ENCODE measurements at regions not wholly inside any gene's neighbourhood (a gene's known extent, or its start where the extent isn't known, plus 50 kb on each side); places are given as distances from the start of the nearest gene placed in this dataset.

DNA sequence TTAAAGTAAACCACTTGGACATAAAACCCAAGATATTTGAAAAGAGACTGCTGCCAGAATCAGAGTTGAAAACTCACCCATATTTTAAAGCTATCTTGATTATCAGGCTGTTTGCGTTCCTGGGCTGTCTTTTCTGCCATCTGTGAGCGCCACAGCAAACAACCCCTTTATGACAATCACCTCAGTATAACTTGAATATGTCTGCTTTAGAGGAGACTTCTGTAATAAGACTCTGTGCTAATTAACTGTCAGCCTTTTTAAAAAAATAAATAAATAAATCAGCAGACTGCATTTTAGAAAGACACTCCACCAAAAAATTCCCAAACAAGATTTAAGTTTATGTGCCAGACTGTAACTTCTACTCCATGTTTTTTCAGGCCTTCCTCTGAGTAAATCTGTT, 375.7 kb upstream of the CCNH start:
- DNase-seq: no peak

DNA sequence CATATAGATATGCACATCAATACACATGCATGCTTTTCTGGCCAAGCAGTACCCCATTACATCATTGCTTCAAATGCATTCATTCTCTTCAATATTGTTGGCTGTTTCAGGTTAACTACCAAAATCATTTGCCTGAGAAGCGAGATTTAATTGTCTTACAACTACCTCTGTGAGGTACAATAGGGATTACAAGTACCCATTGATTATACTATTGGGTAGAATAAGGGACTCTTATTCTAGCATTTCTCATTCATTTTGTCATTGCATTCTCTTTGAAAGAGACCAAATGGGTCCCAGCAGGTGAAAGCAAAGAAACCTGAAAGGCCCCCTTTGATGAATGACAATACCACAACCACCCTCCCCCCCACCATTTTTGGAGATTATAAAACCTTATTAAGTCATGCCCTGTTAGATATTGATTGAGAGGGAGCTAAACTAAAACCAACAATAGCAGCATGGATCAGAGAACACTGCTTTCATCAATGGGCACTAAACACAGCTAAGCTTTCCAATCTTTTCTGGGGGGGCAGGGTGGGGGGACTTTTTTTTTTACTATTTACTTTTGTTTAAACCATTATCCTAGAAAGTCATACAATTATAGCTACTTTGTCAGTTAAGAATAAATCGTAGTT, 375.0 kb upstream of the CCNH start:
- Histone ChIP-seq H3K36me3 (ENCODE audit: control insufficient read depth in 1 of 2, insufficient read depth in 2 of 2, low read length in 2 of 2) (no peaks in the 10 kb centered on the region), H4K12ac (ENCODE audit: low read depth, low read length) (no peak overlapping the region), H4K91ac (ENCODE audit: low read depth, low read length) (no peak overlapping the region), H3K18ac (ENCODE audit: low read length) (no peak overlapping the region), H2BK120ac (ENCODE audit: insufficient read depth, low read length, poor library complexity) (no peak overlapping the region), H3K4me3 (ENCODE audit: low read depth, low read length) (no peak overlapping the region), H3K4ac (ENCODE audit: low read depth, low read length) (no peak overlapping the region), H3K79me1 (ENCODE audit: low read length) (no peaks in the 10 kb centered on the region), H3K4me1 (ENCODE audit: control insufficient read depth in 1 of 2, insufficient read depth in 2 of 2, low read length in 2 of 2) (no peaks in the 10 kb centered on the region), H2AK5ac (ENCODE audit: low read length) (no peak overlapping the region), H3K14ac (ENCODE audit: low read length) (no peak overlapping the region), H3K4me2 (ENCODE audit: low read length) (no peak overlapping the region), H2BK12ac (ENCODE audit: low read length) (no peak overlapping the region), H3K27me3 (ENCODE audit: insufficient read depth, low read length) (no peaks in the 10 kb centered on the region), H3K79me2 (ENCODE audit: control insufficient read depth, insufficient read depth, low read length, poor library complexity) (no peaks in the 10 kb centered on the region), H4K8ac (ENCODE audit: low read depth, low read length) (no peak overlapping the region), H2BK5ac (ENCODE audit: low read depth, low read length, poor library complexity) (no peak overlapping the region), H3K27ac (ENCODE audit: low read depth, low read length) (no peak overlapping the region), H3K23ac (ENCODE audit: low read length) (no peak overlapping the region), H2AFZ (ENCODE audit: insufficient read depth, low read length, poor library complexity) (no peak overlapping the region), H3K9ac (ENCODE audit: low read length) (no peak overlapping the region), H3K9me3 (ENCODE audit: insufficient read depth, low read depth, low read length) (no peaks in the 10 kb centered on the region)
- no CpG with 5 or more reads among the region's 2 CpGs for WGBS (ENCODE audit: extremely low coverage, insufficient coverage, insufficient read length)
- no peak for DNase-seq

More for the DNA sequence above, 375.7 kb upstream of the CCNH start:
- Histone ChIP-seq H3K79me2 (ENCODE audit: control insufficient read depth, insufficient read depth, low read length, poor library complexity) (no peaks in the 10 kb centered on the region), H3K27ac (ENCODE audit: low read depth, low read length) (no peak overlapping the region), H3K18ac (ENCODE audit: low read length) (no peak overlapping the region), H3K4ac (ENCODE audit: low read depth, low read length) (no peak overlapping the region), H4K91ac (ENCODE audit: low read depth, low read length) (no peak overlapping the region), H3K9ac (ENCODE audit: low read length) (no peak overlapping the region), H3K9me3 (ENCODE audit: insufficient read depth, low read depth, low read length) (no peaks in the 10 kb centered on the region), H2BK120ac (ENCODE audit: insufficient read depth, low read length, poor library complexity) (no peak overlapping the region), H3K36me3 (ENCODE audit: control insufficient read depth in 1 of 2, insufficient read depth in 2 of 2, low read length in 2 of 2) (no peaks in the 10 kb centered on the region), H3K23ac (ENCODE audit: low read length) (no peak overlapping the region), H4K12ac (ENCODE audit: low read depth, low read length) (no peak overlapping the region), H2AFZ (ENCODE audit: insufficient read depth, low read length, poor library complexity) (no peak overlapping the region), H3K27me3 (ENCODE audit: insufficient read depth, low read length) (no peaks in the 10 kb centered on the region), H3K14ac (ENCODE audit: low read length) (no peak overlapping the region), H2AK5ac (ENCODE audit: low read length) (no peak overlapping the region), H4K8ac (ENCODE audit: low read depth, low read length) (no peak overlapping the region), H3K79me1 (ENCODE audit: low read length) (no peaks in the 10 kb centered on the region), H2BK5ac (ENCODE audit: low read depth, low read length, poor library complexity) (no peak overlapping the region), H3K4me1 (ENCODE audit: control insufficient read depth in 1 of 2, insufficient read depth in 2 of 2, low read length in 2 of 2) (no peaks in the 10 kb centered on the region), H2BK12ac (ENCODE audit: low read length) (no peak overlapping the region), H3K4me3 (ENCODE audit: low read depth, low read length) (no peak overlapping the region), H3K4me2 (ENCODE audit: low read length) (no peak overlapping the region)
- WGBS (ENCODE audit: extremely low coverage, insufficient coverage, insufficient read length): no CpG with 5 or more reads among the region's 2 CpGs

DNA sequence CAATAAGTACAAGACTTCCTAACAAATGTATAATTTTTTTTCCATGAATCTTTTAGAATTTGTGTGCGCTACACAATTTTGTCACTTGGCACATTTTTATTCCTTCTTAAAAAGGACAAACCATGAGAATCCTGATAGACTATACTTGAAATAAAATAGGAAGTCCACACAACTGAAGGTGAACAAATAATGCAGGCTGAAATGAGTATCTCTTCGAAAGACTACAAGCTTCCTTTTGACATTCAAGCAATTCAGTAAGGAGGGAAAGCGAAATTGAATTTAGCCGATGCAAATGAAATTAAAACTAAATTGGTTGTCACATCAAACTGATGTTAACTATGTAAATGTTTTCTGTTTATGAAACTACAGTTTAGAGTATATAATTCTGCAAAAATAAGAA, 374.4 kb upstream of the CCNH start:
- H3K9ac ChIP-seq (ENCODE audit: low read length): no peak overlapping the region
- H3K27me3 ChIP-seq (ENCODE audit: insufficient read depth, low read length): no peaks in the 10 kb centered on the region
- no peak overlapping the region for H2AK5ac ChIP-seq (ENCODE audit: low read length)
- no peak overlapping the region for H3K4me2 ChIP-seq (ENCODE audit: low read length)
- no peak overlapping the region for H3K27ac ChIP-seq (ENCODE audit: low read depth, low read length)
- no peak for DNase-seq
- H3K9me3 ChIP-seq (ENCODE audit: insufficient read depth, low read depth, low read length): no peaks in the 10 kb centered on the region
- H3K4me1 ChIP-seq (ENCODE audit: control insufficient read depth in 1 of 2, insufficient read depth in 2 of 2, low read length in 2 of 2): no peaks in the 10 kb centered on the region
- no peak overlapping the region for H2BK12ac ChIP-seq (ENCODE audit: low read length)
- no peak overlapping the region for H3K14ac ChIP-seq (ENCODE audit: low read length)
- no peak overlapping the region for H3K18ac ChIP-seq (ENCODE audit: low read length)
- H4K8ac ChIP-seq (ENCODE audit: low read depth, low read length): no peak overlapping the region
- H3K36me3 ChIP-seq (ENCODE audit: control insufficient read depth in 1 of 2, insufficient read depth in 2 of 2, low read length in 2 of 2): no peaks in the 10 kb centered on the region
- H3K4ac ChIP-seq (ENCODE audit: low read depth, low read length): no peak overlapping the region
- no peak overlapping the region for H2BK5ac ChIP-seq (ENCODE audit: low read depth, low read length, poor library complexity)
- no peak overlapping the region for H2BK120ac ChIP-seq (ENCODE audit: insufficient read depth, low read length, poor library complexity)
- H4K12ac ChIP-seq (ENCODE audit: low read depth, low read length): no peak overlapping the region
- H3K4me3 ChIP-seq (ENCODE audit: low read depth, low read length): no peak overlapping the region
- H3K23ac ChIP-seq (ENCODE audit: low read length): no peak overlapping the region
- no peak overlapping the region for H4K91ac ChIP-seq (ENCODE audit: low read depth, low read length)
- no CpG with 5 or more reads among the region's 4 CpGs for WGBS (ENCODE audit: extremely low coverage, insufficient coverage, insufficient read length)
- no peaks in the 10 kb centered on the region for H3K79me2 ChIP-seq (ENCODE audit: control insufficient read depth, insufficient read depth, low read length, poor library complexity)
- H2AFZ ChIP-seq (ENCODE audit: insufficient read depth, low read length, poor library complexity): no peak overlapping the region
- no peaks in the 10 kb centered on the region for H3K79me1 ChIP-seq (ENCODE audit: low read length)

DNA sequence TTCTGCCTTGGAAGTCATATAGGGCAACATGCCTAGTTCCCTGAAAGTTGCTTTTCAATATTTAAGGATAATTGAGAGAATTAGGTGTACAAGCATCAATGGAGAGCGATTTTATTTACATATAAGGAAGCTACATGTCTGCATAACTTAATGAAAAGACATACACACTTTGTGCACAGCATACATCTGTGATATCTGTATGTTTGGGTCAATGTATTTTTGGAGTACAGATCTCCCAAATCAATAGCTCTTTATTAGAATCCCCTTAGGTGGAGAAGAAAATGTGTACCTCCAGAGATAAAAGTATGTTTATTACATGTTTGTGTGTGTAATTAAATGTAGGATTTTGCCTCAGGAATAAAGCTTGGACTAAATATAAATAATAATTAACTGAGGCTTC, 373.7 kb upstream of the CCNH start:
- no peak overlapping the region for H3K9ac ChIP-seq (ENCODE audit: low read length)
- no peak overlapping the region for H2AK5ac ChIP-seq (ENCODE audit: low read length)
- no peaks in the 10 kb centered on the region for H3K79me1 ChIP-seq (ENCODE audit: low read length)
- H2BK12ac ChIP-seq (ENCODE audit: low read length): no peak overlapping the region
- H3K4ac ChIP-seq (ENCODE audit: low read depth, low read length): no peak overlapping the region
- no peaks in the 10 kb centered on the region for H3K4me1 ChIP-seq (ENCODE audit: control insufficient read depth in 1 of 2, insufficient read depth in 2 of 2, low read length in 2 of 2)
- no CpG with 5 or more reads among the region's 1 CpG for WGBS (ENCODE audit: extremely low coverage, insufficient coverage, insufficient read length)
- H3K9me3 ChIP-seq (ENCODE audit: insufficient read depth, low read depth, low read length): no peaks in the 10 kb centered on the region
- H2BK120ac ChIP-seq (ENCODE audit: insufficient read depth, low read length, poor library complexity): no peak overlapping the region
- no peaks in the 10 kb centered on the region for H3K27me3 ChIP-seq (ENCODE audit: insufficient read depth, low read length)
- H4K91ac ChIP-seq (ENCODE audit: low read depth, low read length): no peak overlapping the region
- H3K27ac ChIP-seq (ENCODE audit: low read depth, low read length): no peak overlapping the region
- DNase-seq: no peak
- no peak overlapping the region for H3K14ac ChIP-seq (ENCODE audit: low read length)
- no peaks in the 10 kb centered on the region for H3K36me3 ChIP-seq (ENCODE audit: control insufficient read depth in 1 of 2, insufficient read depth in 2 of 2, low read length in 2 of 2)
- H3K79me2 ChIP-seq (ENCODE audit: control insufficient read depth, insufficient read depth, low read length, poor library complexity): no peaks in the 10 kb centered on the region
- H3K18ac ChIP-seq (ENCODE audit: low read length): no peak overlapping the region
- H3K23ac ChIP-seq (ENCODE audit: low read length): no peak overlapping the region
- no peak overlapping the region for H2BK5ac ChIP-seq (ENCODE audit: low read depth, low read length, poor library complexity)
- no peak overlapping the region for H4K8ac ChIP-seq (ENCODE audit: low read depth, low read length)
- no peak overlapping the region for H3K4me3 ChIP-seq (ENCODE audit: low read depth, low read length)
- no peak overlapping the region for H2AFZ ChIP-seq (ENCODE audit: insufficient read depth, low read length, poor library complexity)
- H4K12ac ChIP-seq (ENCODE audit: low read depth, low read length): no peak overlapping the region
- H3K4me2 ChIP-seq (ENCODE audit: low read length): no peak overlapping the region

Measured in trophoblast cell (in vitro differentiated cells and primary cell).